ENCODE measurements at regions not wholly inside any gene's neighbourhood (a gene's known extent, or its start where the extent isn't known, plus 50 kb on each side); places are given as distances from the start of the nearest gene placed in this dataset.

DNA sequence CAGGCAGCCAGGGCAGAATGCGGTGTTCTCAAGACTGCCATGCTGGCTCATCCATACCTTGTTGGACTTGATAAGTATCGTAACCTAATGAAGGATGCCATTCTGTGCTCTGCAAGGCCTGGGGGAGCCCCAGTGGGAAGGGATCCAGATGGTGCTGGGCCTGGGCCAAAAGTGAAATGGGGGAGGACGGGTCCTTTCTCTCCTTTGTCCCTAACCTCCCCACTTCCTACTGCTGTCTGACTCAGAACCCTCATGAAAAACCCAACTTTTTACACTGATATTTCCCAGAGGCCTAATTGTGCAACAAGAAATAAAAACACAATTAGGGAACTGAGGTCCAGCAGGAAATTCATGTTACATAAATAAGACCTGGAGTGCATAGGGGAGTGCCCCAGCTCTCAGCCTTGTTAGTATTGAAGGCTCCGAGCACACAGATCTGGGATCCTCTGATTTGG, 193.7 kb upstream of the SVIL start:
- DNase-seq (ENCODE audit: insufficient read length, low spot score) (no peak), FAIRE-seq (no peak)
- TF ChIP-seq POU2F2 (IDR thresholded peaks at IDR 0.05; ENCODE audit: low read depth, low read length): no peak
- TF ChIP-seq TAF1 (IDR thresholded peaks at IDR 0.05; ENCODE audit: low read depth, low read length): no peak
- no peak for TF ChIP-seq POLR2AphosphoS5 (IDR thresholded peaks at IDR 0.05; ENCODE audit: low read depth, low read length)
- TF ChIP-seq SPI1 (IDR thresholded peaks at IDR 0.05; ENCODE audit: low read depth, low read length): no peak
- TF ChIP-seq PAX5 (IDR thresholded peaks at IDR 0.05; ENCODE audit: insufficient read depth, low read length, severe bottlenecking): no peak
- TF ChIP-seq POLR2A (IDR thresholded peaks at IDR 0.05; ENCODE audit: low read depth, low read length): no peak

DNA sequence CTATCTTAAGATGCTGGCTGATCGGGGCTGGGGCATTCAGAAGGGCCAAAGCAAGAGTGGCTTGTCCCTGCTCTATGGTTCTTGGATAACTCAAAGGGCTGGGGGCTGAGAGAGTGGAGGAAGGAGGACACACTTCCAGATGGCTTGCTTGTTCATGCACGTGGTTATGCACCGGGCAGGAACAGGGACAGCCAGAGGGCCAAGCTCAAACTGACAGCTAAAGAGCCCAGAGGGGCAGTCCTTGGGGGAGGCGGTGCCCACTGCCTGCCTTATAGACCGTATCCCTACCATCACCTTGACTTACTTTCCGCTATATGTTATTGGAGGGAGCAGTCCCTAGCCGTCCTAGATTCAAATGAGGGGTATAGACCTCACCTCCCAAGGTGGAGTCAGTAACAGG, 192.7 kb upstream of the SVIL start:
- DNase-seq (ENCODE audit: insufficient read length, low spot score): no peak
- TF ChIP-seq TAF1 (IDR thresholded peaks at IDR 0.05; ENCODE audit: low read depth, low read length) (no peak), PAX5 (IDR thresholded peaks at IDR 0.05; ENCODE audit: insufficient read depth, low read length, severe bottlenecking) (no peak), SPI1 (IDR thresholded peaks at IDR 0.05; ENCODE audit: low read depth, low read length) (no peak), POU2F2 (IDR thresholded peaks at IDR 0.05; ENCODE audit: low read depth, low read length) (no peak)
- no peak for FAIRE-seq

DNA sequence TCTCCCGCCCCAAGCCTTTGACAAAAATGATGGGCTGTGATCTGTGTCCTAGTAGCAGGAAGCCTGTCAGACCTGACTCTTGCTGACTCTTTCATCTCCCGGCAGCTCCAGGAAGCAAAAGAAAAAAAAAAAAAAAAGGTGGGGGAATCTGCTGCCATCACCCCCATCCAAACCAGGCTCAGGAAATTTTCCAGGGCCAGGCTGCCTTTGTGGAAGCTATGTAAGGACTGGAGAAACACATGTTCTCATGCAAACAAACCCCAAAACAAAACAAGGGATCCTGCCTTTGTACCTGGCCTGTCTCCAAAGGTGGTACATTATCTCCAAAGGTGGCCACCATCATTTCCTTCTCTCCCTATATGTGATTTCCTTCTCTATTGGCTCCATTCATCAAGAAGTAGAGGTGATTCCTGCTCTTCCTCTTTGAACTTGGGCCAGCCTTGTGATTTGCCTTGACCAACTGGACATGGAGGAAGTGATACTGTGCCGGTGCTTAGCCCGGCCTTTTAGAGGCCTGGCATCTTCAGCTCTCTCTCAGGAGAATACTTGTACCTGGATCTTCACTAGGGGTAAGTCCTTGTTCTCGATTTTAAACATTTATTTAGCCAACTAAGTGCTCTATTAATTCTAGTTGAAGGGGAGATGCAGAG, 192.2 kb upstream of the SVIL start:
- no peak for FAIRE-seq
- no peak for DNase-seq (ENCODE audit: insufficient read length, low spot score)
- TF ChIP-seq TAF1 (IDR thresholded peaks at IDR 0.05; ENCODE audit: low read depth, low read length) (no peak), POLR2AphosphoS5 (IDR thresholded peaks at IDR 0.05; ENCODE audit: low read depth, low read length) (no peak), PAX5 (IDR thresholded peaks at IDR 0.05; ENCODE audit: insufficient read depth, low read length, severe bottlenecking) (no peak), POLR2A (IDR thresholded peaks at IDR 0.05; ENCODE audit: low read depth, low read length) (no peak), POU2F2 (IDR thresholded peaks at IDR 0.05; ENCODE audit: low read depth, low read length) (no peak)

DNA sequence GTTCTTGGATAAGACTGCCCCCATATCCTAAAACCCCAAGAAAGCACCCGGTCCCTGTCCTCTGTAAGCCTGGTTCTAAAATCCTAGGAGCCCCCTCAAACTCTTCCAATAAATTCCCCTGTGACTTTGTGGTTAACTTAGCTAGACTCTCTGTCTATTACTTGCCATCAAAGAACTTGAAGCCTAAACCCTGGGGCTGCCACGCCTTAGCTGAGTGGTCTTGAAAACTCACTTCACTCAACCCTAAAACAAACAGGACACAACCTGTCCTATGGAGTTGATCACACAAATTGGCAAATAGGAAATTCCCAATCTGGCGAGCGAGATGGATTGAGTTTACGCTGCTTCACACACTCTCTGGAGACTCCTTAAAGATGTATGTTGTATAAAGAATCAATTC, 191.4 kb upstream of the SVIL start:
- FAIRE-seq: no peak

DNA sequence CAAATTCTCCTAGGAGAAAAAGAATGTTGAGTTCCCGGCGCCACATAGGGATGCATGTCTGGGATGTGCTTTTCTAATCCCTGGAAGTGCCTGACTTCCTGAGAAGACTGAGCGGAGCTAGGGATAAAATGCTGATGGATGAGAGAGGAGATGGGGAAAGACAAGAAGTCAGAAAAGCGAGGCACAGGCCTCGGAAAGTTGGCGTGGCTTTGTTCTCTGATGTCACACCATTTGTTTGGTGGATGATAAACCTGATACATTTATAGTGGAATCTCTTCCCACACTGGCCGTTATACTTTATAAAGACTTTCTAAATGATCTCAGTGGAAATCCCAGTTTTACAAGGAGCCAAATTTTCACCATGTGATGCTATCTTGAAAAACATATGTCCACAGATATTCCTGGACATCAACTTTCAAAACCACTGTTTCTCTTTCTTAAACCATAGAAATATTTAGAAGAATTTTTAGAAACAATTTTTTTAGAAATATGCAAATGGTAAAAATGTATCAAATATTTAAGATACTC, 188.8 kb upstream of the SVIL start:
- TF ChIP-seq SPI1 (IDR thresholded peaks at IDR 0.05; ENCODE audit: low read depth, low read length): no peak
- no peak for TF ChIP-seq POU2F2 (IDR thresholded peaks at IDR 0.05; ENCODE audit: low read depth, low read length)
- TF ChIP-seq POLR2A (IDR thresholded peaks at IDR 0.05; ENCODE audit: low read depth, low read length): no peak
- no peak for TF ChIP-seq TAF1 (IDR thresholded peaks at IDR 0.05; ENCODE audit: low read depth, low read length)
- TF ChIP-seq POLR2AphosphoS5 (IDR thresholded peaks at IDR 0.05; ENCODE audit: low read depth, low read length): no peak
- no peak for TF ChIP-seq PAX5 (IDR thresholded peaks at IDR 0.05; ENCODE audit: insufficient read depth, low read length, severe bottlenecking)
- no peak for FAIRE-seq
- DNase-seq (ENCODE audit: insufficient read length, low spot score): no peak

More for the DNA sequence above, 191.4 kb upstream of the SVIL start:
- no peak for TF ChIP-seq SPI1 (IDR thresholded peaks at IDR 0.05; ENCODE audit: low read depth, low read length)
- TF ChIP-seq POU2F2 (IDR thresholded peaks at IDR 0.05; ENCODE audit: low read depth, low read length): no peak
- no peak for TF ChIP-seq PAX5 (IDR thresholded peaks at IDR 0.05; ENCODE audit: insufficient read depth, low read length, severe bottlenecking)
- TF ChIP-seq TAF1 (IDR thresholded peaks at IDR 0.05; ENCODE audit: low read depth, low read length): no peak
- no peak for TF ChIP-seq POLR2AphosphoS5 (IDR thresholded peaks at IDR 0.05; ENCODE audit: low read depth, low read length)
- no peak for TF ChIP-seq POLR2A (IDR thresholded peaks at IDR 0.05; ENCODE audit: low read depth, low read length)
- DNase-seq (ENCODE audit: insufficient read length, low spot score): no peak

DNA sequence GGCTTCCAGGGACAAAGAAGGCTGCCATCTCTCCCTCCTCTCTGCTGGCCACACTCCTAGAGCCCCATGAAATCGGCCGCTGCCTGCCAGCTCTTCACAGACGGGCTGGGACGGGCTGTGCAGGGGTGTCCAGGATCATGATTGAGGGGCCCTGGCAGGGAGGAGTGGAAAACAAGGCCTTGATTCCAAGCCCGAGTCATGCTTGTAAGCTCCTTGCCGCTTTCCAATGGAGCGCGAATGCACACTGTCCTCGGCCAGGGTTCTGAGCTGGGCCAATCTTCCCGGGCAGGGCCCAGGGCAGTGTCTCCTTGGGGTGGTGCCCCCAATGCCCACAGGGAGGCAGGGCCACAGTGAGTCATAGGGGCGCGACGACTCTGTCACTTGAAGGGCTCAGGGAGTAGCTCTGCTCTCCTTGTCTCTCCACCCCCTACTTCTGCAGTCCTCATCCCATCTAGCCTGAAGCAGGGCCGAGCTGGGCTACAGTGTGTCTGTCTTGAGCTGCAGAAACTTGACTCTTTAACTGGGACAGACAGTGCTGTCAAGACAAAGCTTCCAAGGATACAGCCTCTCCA, 186.2 kb upstream of the SVIL start:
- FAIRE-seq: no peak
- DNase-seq (ENCODE audit: insufficient read length, low spot score): no peak
- no peak for TF ChIP-seq PAX5 (IDR thresholded peaks at IDR 0.05; ENCODE audit: insufficient read depth, low read length, severe bottlenecking)
- no peak for TF ChIP-seq POLR2A (IDR thresholded peaks at IDR 0.05; ENCODE audit: low read depth, low read length)
- TF ChIP-seq TAF1 (IDR thresholded peaks at IDR 0.05; ENCODE audit: low read depth, low read length): no peak
- TF ChIP-seq POU2F2 (IDR thresholded peaks at IDR 0.05; ENCODE audit: low read depth, low read length): no peak
- no peak for TF ChIP-seq SPI1 (IDR thresholded peaks at IDR 0.05; ENCODE audit: low read depth, low read length)

DNA sequence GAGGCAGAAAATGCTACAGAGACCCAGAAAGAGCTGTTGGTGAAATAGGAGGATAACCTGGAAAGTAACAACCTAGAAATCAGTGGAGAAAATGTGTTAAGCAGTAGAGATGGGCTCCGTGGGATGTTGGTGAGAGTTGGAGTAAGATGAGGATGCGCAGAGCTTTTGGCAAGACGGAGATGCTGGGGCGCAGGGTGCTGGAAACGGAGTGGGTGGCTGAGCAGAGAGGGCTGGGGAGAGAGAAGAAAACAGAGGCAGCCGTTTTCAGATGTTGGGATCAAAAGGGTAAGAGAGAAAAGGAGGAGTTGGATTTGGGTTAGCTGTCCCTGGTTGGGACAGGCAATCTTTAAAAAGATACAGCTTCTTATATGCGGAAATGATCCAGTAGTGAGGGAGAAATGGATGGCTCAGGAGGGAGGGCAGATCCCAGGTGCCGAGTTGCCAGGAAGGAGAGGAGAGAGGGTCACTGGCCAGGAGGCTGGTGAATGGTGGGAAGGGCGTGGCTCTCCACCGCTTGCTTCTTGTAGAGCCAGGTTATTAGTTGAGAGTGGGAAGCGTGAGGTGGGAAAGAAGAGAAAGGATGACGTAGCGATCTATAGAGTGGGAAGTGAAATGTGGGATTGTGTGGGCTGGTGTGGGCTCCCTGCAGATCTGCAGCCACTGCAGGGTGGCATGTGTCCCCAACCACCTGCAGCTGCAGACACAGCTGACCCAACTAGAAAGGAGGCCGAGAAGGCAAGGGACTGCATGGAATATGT, 182.2 kb upstream of the SVIL start:
- no peak for TF ChIP-seq POU2F2 (IDR thresholded peaks at IDR 0.05; ENCODE audit: low read depth, low read length)
- no peak for TF ChIP-seq POLR2A (IDR thresholded peaks at IDR 0.05; ENCODE audit: low read depth, low read length)
- TF ChIP-seq PAX5 (IDR thresholded peaks at IDR 0.05; ENCODE audit: insufficient read depth, low read length, severe bottlenecking): no peak
- no peak for TF ChIP-seq POLR2AphosphoS5 (IDR thresholded peaks at IDR 0.05; ENCODE audit: low read depth, low read length)
- TF ChIP-seq TAF1 (IDR thresholded peaks at IDR 0.05; ENCODE audit: low read depth, low read length): no peak
- no peak for TF ChIP-seq SPI1 (IDR thresholded peaks at IDR 0.05; ENCODE audit: low read depth, low read length)
- DNase-seq (ENCODE audit: insufficient read length, low spot score): no peak
- FAIRE-seq: no peak

DNA sequence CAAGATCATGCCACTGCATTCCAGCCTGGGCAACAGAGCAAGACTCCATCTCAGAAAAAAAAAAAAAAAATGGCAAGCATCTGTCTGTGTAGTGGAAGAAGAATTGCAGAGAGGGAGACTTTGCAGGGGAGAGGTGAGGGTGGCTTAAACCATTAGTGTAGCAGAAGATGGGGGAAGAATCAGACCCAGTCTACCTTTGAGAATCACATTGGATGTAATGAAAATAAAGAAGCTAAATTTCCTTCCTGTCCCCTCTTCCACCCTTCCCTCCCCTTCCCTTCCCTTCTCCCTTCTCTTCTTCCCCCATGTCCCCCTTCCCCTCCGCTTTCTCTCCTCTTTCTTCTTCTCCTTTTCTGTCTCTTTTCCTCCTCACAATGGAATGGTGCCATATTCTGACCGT, 180.8 kb upstream of the SVIL start:
- no peak for FAIRE-seq
- TF ChIP-seq POLR2AphosphoS5 (IDR thresholded peaks at IDR 0.05; ENCODE audit: low read depth, low read length) (no peak), PAX5 (IDR thresholded peaks at IDR 0.05; ENCODE audit: insufficient read depth, low read length, severe bottlenecking) (no peak), POLR2A (IDR thresholded peaks at IDR 0.05; ENCODE audit: low read depth, low read length) (no peak), TAF1 (IDR thresholded peaks at IDR 0.05; ENCODE audit: low read depth, low read length) (no peak), SPI1 (IDR thresholded peaks at IDR 0.05; ENCODE audit: low read depth, low read length) (no peak), POU2F2 (IDR thresholded peaks at IDR 0.05; ENCODE audit: low read depth, low read length) (no peak)
- DNase-seq (ENCODE audit: insufficient read length, low spot score): no peak

DNA sequence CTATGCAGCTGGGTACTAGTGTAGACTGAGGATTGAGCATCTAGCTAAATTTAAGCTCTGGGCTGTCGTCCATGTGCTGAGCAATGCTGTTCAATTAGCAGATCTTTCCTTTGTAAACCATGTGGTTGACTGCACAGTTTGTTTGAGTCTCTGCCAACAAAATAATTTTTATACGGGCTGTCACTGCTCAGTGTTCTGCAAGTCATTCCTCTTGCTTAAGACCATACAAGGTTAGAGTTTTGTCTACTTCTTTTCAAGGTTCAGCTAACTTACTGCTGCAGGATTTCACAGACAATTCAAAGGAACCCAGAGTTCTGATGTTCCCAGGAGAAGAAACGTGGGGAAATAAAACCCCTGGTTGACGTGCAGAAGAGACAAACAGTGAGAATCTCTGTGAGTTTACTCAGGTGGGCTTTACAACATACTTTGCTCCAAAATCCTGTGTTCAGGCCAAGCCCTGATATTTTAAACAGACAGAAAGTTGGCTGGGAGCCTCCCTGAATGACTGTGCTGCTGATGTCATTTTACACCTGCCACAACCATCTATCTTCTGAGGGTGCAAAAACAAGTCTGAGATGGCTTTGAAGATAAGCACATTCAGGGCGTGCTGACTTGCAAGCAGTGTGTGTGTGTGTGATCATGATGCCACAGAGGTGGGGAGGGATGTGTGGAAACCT, 177.1 kb upstream of the SVIL start:
- FAIRE-seq (no peak), DNase-seq (ENCODE audit: insufficient read length, low spot score) (no peak)
- TF ChIP-seq POLR2A (IDR thresholded peaks at IDR 0.05; ENCODE audit: low read depth, low read length) (no peak), POU2F2 (IDR thresholded peaks at IDR 0.05; ENCODE audit: low read depth, low read length) (no peak), PAX5 (IDR thresholded peaks at IDR 0.05; ENCODE audit: insufficient read depth, low read length, severe bottlenecking) (no peak)

Measured in GM12891 (cell line).